H9 (cell line): ENCODE measurements at regions not wholly inside any gene's neighbourhood (a gene's known extent, or its start where the extent isn't known, plus 50 kb on each side); places are given as distances from the start of the nearest gene placed in this dataset.

ENCODE experiments used
- DNase-seq: peaks from one replicate; pipeline ENCODE4 v3.0.0-alpha.2; 2017
- H2AFZ ChIP-seq: one replicate; pipeline ENCODE4 v1.6.1; 2013; ENCODE audit warnings: mild to moderate bottlenecking, low read length, control low read depth, moderate library complexity
- H2AK5ac ChIP-seq: 2 replicates; pipeline ENCODE4 v1.6.1; 2013; ENCODE audit warnings: low read length, control low read depth, mixed read lengths; ENCODE audit not compliant: insufficient read length
- H2BK120ac ChIP-seq: one replicate; pipeline ENCODE4 v1.6.1; 2013; ENCODE audit warnings: low read depth, mild to moderate bottlenecking, low read length, control low read depth, inconsistent platforms; ENCODE audit not compliant: poor library complexity, severe bottlenecking
- H2BK12ac ChIP-seq: 2 replicates; pipeline ENCODE4 v1.6.1; 2013; ENCODE audit warnings: low read length, control low read depth, mixed read lengths, low read depth; ENCODE audit not compliant: insufficient read length
- H2BK15ac ChIP-seq: 2 replicates; pipeline ENCODE4 v1.6.1; 2013; ENCODE audit warnings: low read depth, low read length, control low read depth
- H2BK20ac ChIP-seq: one replicate; pipeline ENCODE4 v1.6.1; 2013; ENCODE audit warnings: low read depth, mild to moderate bottlenecking, low read length, control low read depth, inconsistent platforms; ENCODE audit not compliant: poor library complexity, severe bottlenecking
- H2BK5ac ChIP-seq: 2 replicates; pipeline ENCODE4 v1.6.1; 2013; ENCODE audit warnings: low read length, control low read depth, mixed read lengths; ENCODE audit not compliant: insufficient read length
- H3K14ac ChIP-seq: 2 replicates; pipeline ENCODE4 v1.6.1; 2013; ENCODE audit warnings: low read length, control low read depth; ENCODE audit not compliant: insufficient read depth
- H3K18ac ChIP-seq: 2 replicates; pipeline ENCODE4 v1.6.1; 2013; ENCODE audit warnings: low read depth, mild to moderate bottlenecking, mixed read lengths, low read length, control low read depth; ENCODE audit not compliant: insufficient read length
- H3K23ac ChIP-seq: 2 replicates; pipeline ENCODE4 v1.6.1; 2013; ENCODE audit warnings: low read length, control low read depth, mixed read lengths, low read depth; ENCODE audit not compliant: insufficient read length
- H3K23me2 ChIP-seq: 2 replicates; pipeline ENCODE4 v1.6.1; 2013; ENCODE audit warnings: low read depth, mild to moderate bottlenecking, mixed read lengths, low read length, control low read depth; ENCODE audit not compliant: insufficient read length, poor library complexity, severe bottlenecking
- H3K27ac ChIP-seq: 2 replicates; pipeline ENCODE4 v1.5.1; 2013; ENCODE audit warnings: low read length, control low read depth, mixed read lengths, low read depth; ENCODE audit not compliant: insufficient read length
- H3K27me3 ChIP-seq: 2 replicates; pipeline ENCODE4 v1.6.1; 2013; ENCODE audit warnings: low read length, control low read depth, inconsistent platforms; ENCODE audit not compliant: insufficient read depth
- H3K4ac ChIP-seq: 2 replicates; pipeline ENCODE4 v1.6.1; 2013; ENCODE audit warnings: low read depth, mild to moderate bottlenecking, control low read depth, inconsistent platforms, low read length, moderate library complexity
- H3K4me1 ChIP-seq: 2 replicates; pipeline ENCODE4 v1.6.1; 2013; ENCODE audit warnings: low read length, control low read depth, inconsistent platforms; ENCODE audit not compliant: insufficient read depth
- H3K4me2 ChIP-seq: 2 replicates; pipeline ENCODE4 v1.6.1; 2013; ENCODE audit warnings: low read length, control low read depth, mixed read lengths; ENCODE audit not compliant: insufficient read length, insufficient read depth
- H3K56ac ChIP-seq: 2 replicates; pipeline ENCODE4 v1.6.1; 2013; ENCODE audit warnings: low read depth, mild to moderate bottlenecking, mixed read lengths, low read length, control low read depth; ENCODE audit not compliant: insufficient read length
- H3K79me1 ChIP-seq: 2 replicates; pipeline ENCODE4 v1.6.1; 2013; ENCODE audit warnings: low read depth, mild to moderate bottlenecking, moderate library complexity, low read length, control low read depth, inconsistent platforms; ENCODE audit not compliant: insufficient read depth, poor library complexity, severe bottlenecking
- H3K79me2 ChIP-seq: 2 replicates; pipeline ENCODE4 v1.6.1; 2013; ENCODE audit warnings: low read length, control low read depth, inconsistent platforms; ENCODE audit not compliant: insufficient read depth
- H3K9ac ChIP-seq: 2 replicates; pipeline ENCODE4 v1.6.1; 2013; ENCODE audit warnings: low read length, control low read depth, mixed read lengths; ENCODE audit not compliant: insufficient read length; ENCODE audit errors: extremely low read depth
- H3K9me3 ChIP-seq: one replicate; pipeline ENCODE4 v1.6.1; 2013; ENCODE audit warnings: low read depth, low read length, inconsistent platforms; ENCODE audit not compliant: control insufficient read depth
- H3T11ph ChIP-seq: one replicate; pipeline ENCODE4 v1.6.1; 2013; ENCODE audit warnings: mild to moderate bottlenecking, low read length, control low read depth, inconsistent platforms
- H4K20me1 ChIP-seq: one replicate; pipeline ENCODE4 v1.6.1; 2013; ENCODE audit not compliant: control insufficient read depth, insufficient read length, insufficient read depth
- H4K5ac ChIP-seq: 2 replicates; pipeline ENCODE4 v1.6.1; 2013; ENCODE audit warnings: low read depth, mild to moderate bottlenecking, mixed read lengths, low read length, control low read depth; ENCODE audit not compliant: insufficient read length
- H4K8ac ChIP-seq: replicated peaks from 2 replicates; pipeline ENCODE4 v1.6.1; 2013; ENCODE audit warnings: low read length, control low read depth, mixed read lengths, low read depth; ENCODE audit not compliant: insufficient read length
- H4K91ac ChIP-seq: 2 replicates; pipeline ENCODE4 v1.6.1; 2013; ENCODE audit warnings: low read depth, mild to moderate bottlenecking, moderate library complexity, mixed read lengths, low read length, control low read depth; ENCODE audit not compliant: insufficient read length
- H3K27ac Mint-ChIP-seq, 3 experiments: 2 replicates in 2 of 3; 3 replicates in 1 of 3; pipeline ENCODE4 v1.8.0; 2020 to 2021; ENCODE audit warnings: mixed read lengths in 3 of 3, mild to moderate bottlenecking in 1 of 3, moderate library complexity in 1 of 3
- H3K27me3 Mint-ChIP-seq: 2 replicates; pipeline ENCODE4 v1.8.0; 2021; ENCODE audit warnings: low read depth, mild to moderate bottlenecking, moderate library complexity, mixed read lengths
- H3K36me3 Mint-ChIP-seq, 3 experiments: 2 replicates in 2 of 3; 3 replicates in 1 of 3; pipeline ENCODE4 v1.8.0; 2020 to 2021; ENCODE audit warnings: low read depth in 3 of 3, mixed read lengths in 3 of 3; ENCODE audit not compliant: insufficient read depth in 1 of 3
- H3K4me1 Mint-ChIP-seq, 2 experiments: 2 replicates each; pipeline ENCODE4 v1.8.0; 2020; ENCODE audit warnings: mixed read lengths in 2 of 2
- H3K4me3 Mint-ChIP-seq, 2 experiments: 2 replicates in 1 of 2; 3 replicates in 1 of 2; pipeline ENCODE4 v1.8.0; 2020 to 2021; ENCODE audit warnings: mild to moderate bottlenecking in 2 of 2, mixed read lengths in 2 of 2, moderate library complexity in 1 of 2
- H3K9me3 Mint-ChIP-seq, 2 experiments: 2 replicates in 1 of 2; 3 replicates in 1 of 2; pipeline ENCODE4 v1.8.0; 2020; ENCODE audit warnings: mild to moderate bottlenecking in 2 of 2, mixed read lengths in 2 of 2, moderate library complexity in 1 of 2
- CTCF ChIP-seq: fragments of 200-600 bp; sonication (generic); conservative IDR thresholded peaks from 3 replicates; pipeline ENCODE4 v1.8.0; 2021; ENCODE audit warnings: antibody characterized with exemption, mild to moderate bottlenecking
- WGBS: extraction: QIAGEN DNeasy Blood & Tissue Kit; methylation state at CpG from one replicate; pipeline ENCODE4 v1.1.7; 2013; ENCODE audit warnings: missing lambda C conversion rate, low lambda C conversion rate, mixed read lengths; ENCODE audit not compliant: insufficient read length; ENCODE audit errors: extremely low coverage; 5-methylcytosine and 5-hydroxymethylcytosine counted together

- H4K5ac ChIP-seq = no peak overlapping the region
- no peaks in the 10 kb centered on the region for H4K20me1 ChIP-seq
- no CpG with 5 or more reads among the region's 3 CpGs for whole genome bisulfite sequencing
- no peak overlapping the region for H2BK5ac ChIP-seq
- no peak overlapping the region for H3K4me2 ChIP-seq
- no peak overlapping the region for H2BK120ac ChIP-seq
- H4K91ac ChIP-seq = no peak overlapping the region
- no peaks in the 10 kb centered on the region for H3K27me3 ChIP-seq
- H3K9me3 Mint-ChIP-seq = no peaks in the 10 kb centered on the region
- H3K23me2 ChIP-seq = no peaks in the 10 kb centered on the region
- no peaks in the 10 kb centered on the region for H3K79me2 ChIP-seq
- no peak overlapping the region for H2AFZ ChIP-seq
- no peak overlapping the region for H3K23ac ChIP-seq
- H3K4me1 Mint-ChIP-seq = peaks cover 12 to 13% of the 10 kb centered on the region in 2 experiments
- H3K27ac ChIP-seq = no peak overlapping the region
- H2BK20ac ChIP-seq = no peak overlapping the region
- no peak overlapping the region for H2BK15ac ChIP-seq
- no peak overlapping the region for H4K8ac ChIP-seq
- no peak for DNase-seq
- H3K79me1 ChIP-seq = no peaks in the 10 kb centered on the region
- no peak overlapping the region for H2AK5ac ChIP-seq
- no peak overlapping the region for H3K9ac ChIP-seq
- no peak overlapping the region for H3K4ac ChIP-seq
- H2BK12ac ChIP-seq = no peak overlapping the region
- no peaks in the 10 kb centered on the region for H3K36me3 Mint-ChIP-seq
- H3K56ac ChIP-seq = no peak overlapping the region
- peaks cover 3% of the 10 kb centered on the region; the same call in 1 of the 2 replicates for H3K4me1 ChIP-seq
- H3K9me3 ChIP-seq = no peaks in the 10 kb centered on the region
- no peak overlapping the region for H3K18ac ChIP-seq
- no peak overlapping the region for H3K27ac Mint-ChIP-seq
- no peaks in the 10 kb centered on the region for H3K27me3 Mint-ChIP-seq
- no peak overlapping the region for H3K4me3 Mint-ChIP-seq
- no peak overlapping the region for H3K14ac ChIP-seq
- no peak overlapping the region for H3T11ph ChIP-seq
- no peak for TF ChIP-seq CTCF
These were observed 201.2 kb upstream of the TNP1 start for GRCh38 chr2:217060951-217061547.
